GM19395 (cell line): ENCODE measurements at regions not wholly inside any gene's neighbourhood (a gene's known extent, or its start where the extent isn't known, plus 50 kb on each side); places are given as distances from the start of the nearest gene placed in this dataset.

Source experiments
- ATAC-seq: cut with Tn5 transposase; IDR thresholded peaks from one replicate; pipeline ENCODE4 v1.9.1; 2021; ENCODE audit warnings: mild to moderate bottlenecking, moderate library complexity; ENCODE audit not compliant: unreplicated experiment

DNA sequence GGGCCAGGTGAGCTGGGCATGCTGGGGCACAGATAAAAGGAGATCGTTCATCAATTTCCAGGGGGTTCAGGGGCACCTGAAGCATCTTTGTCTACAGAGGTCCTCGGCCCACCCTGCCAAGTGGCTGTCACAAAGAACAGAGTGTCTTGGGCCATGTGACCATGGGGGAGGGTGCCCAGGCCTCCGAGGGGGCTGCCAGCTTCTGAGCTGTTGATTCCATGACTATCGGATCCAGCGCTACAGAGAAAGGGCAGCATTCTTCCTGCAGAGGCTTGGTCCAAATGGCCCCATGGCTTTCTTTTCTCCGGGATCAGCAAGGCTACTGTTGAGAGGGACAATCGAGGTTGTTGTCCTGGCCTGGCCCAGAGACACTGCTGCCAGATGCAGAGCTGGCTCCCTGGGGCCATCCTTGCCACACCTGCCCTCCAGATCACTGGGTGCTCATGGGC, 289.2 kb downstream of the ZSWIM6 start:
- no peak for ATAC-seq

DNA sequence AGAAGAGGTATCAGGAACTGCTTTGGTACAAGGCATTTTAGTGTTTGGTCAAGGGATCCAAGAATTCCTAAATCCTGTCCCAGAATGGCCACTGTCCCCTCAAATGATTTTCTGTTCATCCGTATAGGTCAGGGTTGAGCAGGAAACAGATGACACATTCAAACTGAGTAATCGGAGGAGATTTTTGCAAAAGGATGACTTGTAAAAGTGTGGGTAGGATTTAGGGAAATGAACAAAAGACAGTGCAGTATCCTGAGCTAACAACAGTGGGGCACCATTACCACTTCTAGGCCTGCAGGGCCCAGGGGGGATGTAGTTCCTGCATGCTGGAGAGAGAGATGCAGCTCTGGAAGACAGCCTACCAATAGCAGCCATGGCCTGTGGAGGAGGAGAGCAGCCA, 290.1 kb downstream of the ZSWIM6 start:
- ATAC-seq = no peak

DNA sequence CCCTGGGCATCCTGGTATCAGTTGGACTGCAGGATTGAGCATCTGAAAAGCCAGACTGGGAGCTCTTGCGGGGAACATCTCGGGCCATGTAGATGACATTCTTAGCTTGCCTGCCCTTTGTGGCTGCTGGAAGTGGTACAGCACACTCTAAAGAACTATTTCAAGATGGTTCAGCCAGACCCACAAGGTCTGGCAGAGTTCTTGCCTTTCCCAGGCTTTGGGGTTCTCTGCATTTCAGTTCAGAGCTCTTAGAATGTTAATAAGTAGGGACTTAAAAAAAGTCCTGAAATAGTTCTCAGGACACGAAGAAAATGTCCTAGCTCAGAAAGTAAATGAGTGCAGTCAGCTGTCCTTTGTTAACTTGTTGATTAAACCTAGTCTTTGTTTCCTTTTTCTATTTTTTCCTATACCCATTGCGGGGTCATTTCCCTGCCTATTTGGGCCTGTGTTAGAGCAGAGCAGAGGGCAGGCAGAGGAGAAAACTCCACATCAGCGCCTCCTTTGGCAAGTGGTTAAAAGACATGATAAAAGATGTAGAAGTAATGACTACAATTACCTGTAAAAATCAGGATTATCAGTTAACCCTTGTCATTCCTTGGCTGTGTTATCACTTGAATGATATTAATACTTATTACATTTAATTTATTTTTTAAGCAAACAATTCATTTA, 291.5 kb downstream of the ZSWIM6 start:
- no peak for ATAC-seq

DNA sequence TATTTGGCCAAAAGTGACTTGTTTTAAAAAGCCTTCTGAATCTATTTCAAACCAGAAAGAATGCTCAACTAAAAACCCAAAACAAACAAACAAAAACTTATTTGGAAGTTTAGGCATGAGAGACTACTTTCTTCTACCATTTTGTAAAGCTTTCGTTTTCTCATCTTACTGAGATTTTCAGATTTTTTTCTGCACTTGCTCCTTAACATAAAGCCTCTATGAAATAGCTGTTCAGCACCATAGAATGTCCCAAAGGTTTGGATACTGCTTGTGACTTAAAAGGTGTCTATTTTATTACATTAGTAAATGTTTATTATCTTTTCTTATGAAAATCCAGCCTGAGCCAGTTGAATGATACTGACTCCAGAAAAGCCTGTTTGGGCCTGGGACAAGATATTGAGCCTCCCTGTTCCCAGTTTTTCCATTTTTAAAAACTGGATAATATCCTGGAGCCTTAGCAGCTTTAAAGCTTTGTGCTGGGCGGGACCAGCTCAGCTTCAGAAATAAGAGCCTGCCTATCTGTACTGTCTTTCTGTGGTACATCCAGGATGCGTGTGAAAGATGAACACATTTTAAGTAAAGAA, 292.6 kb downstream of the ZSWIM6 start:
- ATAC-seq = no peak

DNA sequence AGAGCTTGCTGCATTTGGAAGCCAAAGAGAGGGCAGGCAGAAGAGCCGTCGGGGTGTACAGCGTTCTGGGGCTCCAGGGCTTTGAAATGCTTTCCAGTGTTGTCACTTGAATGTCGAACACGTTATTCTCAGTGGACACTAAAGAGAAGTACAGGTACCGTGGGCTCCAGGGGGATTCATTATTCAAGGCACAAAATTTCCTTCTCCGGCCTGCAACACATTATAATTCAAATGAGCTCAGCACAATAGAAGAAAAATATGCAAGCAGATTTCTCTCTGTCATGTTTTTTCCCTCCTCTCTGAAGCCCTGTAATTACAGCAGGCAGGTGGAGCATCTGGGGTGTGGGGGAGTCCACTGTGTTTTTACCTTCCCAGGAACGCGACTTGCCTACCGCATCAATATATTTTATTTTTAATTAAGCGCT, 293.1 kb downstream of the ZSWIM6 start:
- no peak for ATAC-seq

DNA sequence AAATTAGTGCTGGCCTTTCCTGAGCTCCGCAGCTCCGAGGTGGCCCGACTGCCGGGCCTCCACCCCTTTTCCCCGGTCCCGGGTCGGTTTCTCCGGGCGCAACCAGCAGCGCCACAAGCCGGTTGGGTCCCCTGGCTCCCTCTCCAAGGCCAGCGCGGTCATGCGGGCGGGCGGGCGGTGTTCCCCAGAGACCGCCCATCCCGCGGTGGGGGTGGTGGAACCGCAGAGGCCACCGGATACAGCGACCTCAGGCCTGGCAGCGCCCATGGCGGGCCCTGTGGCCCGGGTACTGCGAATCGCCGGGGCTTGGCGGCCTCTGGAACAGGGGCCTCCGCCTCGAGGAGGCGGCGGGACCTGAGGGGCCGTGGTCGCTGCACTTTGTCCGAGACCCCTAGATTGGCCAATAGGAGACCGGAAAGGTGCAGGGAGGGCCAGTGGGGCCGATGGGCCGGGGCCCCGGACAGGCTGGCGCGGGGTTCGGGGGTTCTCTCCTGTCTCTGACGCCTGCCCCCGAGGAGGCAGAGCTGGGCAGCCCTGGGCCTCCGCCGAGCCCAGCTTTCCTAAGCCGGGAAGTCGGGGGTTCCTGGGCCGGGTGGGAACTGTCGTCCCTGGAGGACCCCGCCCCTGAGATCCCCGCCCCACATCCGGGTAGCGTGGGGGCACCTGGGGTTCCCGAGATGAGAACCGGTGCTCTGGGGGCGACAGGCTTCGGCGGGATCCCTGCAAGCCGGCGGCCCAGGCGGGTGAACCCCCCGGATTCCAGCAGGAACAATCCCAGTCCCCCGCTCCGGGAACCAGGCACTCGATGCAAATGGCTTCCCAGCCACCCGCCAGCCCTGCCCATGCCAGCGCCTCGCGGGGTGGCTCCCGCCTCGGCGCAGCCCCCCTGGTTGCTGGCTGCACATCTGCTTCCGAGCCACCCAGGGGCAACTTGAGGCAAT, 293.9 kb downstream of the ZSWIM6 start:
- peak; percentile 59 for ATAC-seq

DNA sequence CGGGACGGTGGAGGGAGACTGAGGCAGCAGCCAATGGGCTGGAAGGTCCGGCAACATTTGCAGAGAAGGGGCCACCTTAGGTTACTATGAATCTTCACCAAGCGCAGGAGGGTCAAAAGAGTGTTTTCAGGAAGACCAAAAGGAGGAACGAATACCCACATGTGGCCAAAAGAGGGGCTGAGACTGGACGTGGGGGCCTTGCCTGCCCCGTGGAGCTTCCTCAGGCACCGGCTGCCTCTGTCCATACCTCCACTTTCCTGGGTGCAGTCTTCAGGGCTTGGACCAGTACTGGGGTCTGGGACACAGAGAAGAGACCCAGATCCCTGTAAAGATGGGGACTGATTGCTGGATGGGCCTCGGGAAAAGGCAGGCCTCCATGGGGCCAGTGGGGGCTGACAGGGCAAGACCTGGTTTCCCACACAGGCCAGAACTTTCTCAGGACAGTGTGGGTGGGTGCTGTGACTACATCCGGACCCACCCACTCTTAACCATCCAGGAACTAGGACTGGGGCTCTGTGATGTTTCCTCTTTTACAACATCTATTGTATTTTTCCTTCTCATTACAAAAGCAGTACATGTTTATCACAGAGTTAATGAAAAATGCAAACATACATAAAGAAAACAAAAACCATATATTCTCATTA, 294.7 kb downstream of the ZSWIM6 start:
- peak; percentile 32 for ATAC-seq

DNA sequence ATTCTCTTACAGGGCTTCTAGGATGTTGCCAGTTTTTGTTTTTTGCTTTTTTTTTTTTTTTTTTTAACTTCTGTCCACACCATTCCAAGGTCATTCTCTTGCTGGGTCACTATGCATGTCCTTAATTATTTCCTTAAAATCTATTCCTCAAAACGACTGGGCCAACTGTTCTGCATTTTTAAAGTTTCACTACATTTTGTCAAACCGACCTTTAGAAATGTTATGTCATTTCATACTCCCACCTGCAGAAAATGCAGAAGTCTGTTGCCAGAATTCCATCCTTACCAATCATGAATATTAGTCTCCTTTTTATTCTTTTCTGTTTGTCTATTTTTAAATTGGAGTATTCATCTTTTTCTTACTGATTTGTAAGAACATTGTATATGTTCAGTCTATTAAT, 295.5 kb downstream of the ZSWIM6 start:
- ATAC-seq = no peak

DNA sequence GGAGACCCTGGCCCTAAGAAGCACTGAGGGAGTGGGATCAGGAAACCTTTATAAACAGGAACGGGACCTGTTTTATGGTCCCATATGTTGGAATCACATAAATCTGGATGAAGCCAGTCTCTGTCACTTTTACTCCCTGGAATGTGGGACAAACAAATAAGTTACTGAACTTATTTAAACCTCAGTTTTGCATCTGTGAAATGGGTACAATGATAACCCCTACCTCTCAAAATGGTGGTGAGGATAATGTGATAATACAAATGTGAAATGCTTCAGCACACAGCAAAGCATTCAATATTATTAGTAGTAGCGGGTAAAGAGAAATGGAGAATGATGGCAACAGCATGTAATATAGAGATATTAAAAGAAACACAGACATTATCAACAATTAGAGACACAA, 298.9 kb downstream of the ZSWIM6 start:
- no peak for ATAC-seq

DNA sequence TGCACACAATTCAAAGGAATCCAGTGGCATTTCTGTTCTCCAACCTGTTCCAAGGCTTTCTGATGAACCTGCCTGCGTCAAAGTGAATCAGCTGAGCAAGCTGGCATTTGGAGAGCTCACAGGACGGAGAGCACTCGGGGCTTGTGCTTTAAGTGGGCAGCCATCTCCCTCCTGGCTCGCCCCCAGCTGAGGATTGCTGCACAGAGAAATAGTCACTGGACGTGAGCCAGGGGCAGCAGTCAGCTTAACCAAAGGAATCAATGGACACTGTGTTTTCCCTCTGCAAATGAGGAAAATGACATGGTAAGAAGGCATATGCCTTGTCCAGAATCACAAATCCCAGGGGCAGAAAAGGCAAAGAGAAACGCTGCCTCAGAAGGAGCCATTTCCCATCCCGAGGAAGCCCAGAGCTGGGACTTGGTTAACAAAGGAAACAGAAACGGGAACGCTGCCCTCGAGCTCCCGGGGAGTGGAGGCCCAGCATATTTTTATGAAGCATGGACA, 299.4 kb downstream of the ZSWIM6 start:
- no peak for ATAC-seq

DNA sequence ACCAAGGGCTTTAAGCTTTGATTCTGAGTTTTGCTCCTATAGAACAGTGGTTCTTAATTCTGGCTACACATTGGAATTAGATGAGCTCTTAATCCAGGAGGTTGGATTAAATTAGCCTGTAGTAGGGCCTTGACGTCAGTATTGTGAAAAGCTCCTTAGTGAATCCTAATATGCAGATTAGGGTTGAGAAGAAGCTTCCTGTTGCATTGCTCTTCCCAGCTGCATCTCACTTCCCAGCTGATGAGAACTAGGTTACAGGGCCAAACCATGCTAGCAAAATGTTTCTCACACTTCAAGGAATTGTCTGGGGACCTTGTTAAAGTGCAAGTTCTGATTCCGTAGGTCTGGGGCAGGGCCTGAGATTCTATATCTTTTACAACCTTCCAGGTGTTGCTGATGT, 300.0 kb downstream of the ZSWIM6 start:
- no peak for ATAC-seq

DNA sequence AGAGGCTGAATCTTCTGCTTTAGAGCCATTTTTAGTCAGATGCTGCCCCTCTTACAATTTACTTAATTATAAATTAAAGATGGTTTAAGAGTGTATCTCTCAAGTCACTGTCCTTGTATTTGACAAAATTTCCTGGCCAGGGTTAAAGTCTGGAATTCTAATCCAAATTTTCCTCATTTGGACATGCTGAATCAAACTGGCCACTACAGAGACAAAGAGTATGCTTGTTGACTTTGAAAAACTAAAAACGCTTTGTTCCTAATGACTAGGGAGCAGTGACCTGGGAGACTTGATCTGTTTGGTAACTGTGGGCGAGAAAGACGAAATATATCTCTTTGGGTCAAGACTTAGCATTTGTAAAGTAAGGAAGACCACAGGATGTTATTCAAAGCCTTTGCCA, 303.2 kb downstream of the ZSWIM6 start:
- ATAC-seq = no peak

DNA sequence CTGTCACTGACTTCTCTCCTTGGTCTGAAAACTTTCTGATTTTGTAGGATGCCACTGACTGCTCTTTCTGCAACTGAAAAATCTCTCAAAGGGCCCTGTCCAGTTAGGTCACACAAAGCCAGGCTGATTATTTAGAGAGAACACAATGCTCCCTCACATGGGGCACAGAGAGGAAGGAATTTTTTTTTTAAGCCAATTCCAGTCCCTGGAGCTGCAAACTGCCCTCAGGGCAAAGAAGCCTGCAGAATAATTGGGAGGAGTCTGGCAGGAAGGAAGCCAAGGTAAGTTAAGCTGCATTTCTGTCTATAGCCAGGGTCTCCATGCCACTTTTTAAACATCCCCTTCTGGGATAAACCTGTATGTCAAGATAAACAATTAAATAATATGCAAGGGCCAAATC, 305.5 kb downstream of the ZSWIM6 start:
- ATAC-seq = no peak

DNA sequence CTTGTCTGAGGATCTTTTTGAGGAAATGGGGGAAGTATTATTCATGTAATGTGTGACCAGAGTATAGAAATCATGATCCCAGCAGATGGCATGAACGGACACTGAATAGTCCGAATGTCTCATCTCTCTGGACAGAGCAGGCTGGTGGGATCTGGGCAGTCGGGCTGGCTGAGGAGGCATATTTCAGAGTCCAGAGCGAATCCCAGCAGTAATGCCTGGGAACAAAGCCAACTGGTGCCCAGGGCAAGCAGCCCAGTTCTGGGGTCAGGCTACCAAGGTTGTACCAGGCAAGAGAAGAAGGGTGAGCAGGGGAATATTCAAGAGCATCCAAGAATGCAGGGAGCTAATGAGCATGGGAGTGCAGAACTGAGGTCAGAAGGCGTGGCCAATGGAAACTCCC, 306.4 kb downstream of the ZSWIM6 start:
- no peak for ATAC-seq

DNA sequence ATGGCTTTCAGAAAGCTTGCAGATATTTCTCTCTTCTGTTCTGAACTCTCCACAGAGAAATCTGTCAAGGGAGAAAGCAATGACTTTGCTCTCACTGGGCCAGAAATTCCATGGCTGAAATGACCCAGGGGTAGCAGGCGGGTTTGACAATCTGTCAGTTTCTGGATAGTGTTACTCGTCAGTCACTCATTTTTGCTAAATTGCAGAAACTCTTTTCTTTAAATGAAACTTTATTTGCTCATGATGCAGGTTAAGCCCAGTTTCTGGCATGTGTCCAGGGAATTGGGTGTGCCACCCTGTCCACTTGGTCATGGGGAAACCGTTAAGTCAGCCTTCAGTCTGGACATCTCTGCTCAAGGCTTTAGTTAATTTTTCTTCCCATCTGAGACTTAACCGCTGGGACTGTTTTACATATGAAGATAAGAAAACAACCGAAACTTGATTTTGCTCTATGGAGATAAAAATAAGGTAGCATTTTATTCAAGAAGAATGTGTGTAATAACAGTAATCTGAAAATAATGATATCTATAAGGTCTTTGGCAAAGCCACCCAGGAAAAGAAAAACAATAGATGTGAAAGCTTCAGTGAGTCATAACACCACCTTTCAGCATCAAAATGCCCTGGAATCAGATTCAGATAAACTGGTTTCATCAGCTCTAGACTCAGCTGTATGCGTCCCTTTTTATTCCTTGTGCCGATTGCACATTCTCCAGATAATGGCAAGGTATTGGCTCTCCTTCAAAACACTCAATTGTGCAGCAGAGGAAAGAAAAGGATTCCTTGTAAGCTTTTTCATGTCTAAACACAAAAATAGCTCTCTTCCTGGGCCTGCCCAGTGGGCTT, 308.3 kb downstream of the ZSWIM6 start:
- ATAC-seq = no peak

DNA sequence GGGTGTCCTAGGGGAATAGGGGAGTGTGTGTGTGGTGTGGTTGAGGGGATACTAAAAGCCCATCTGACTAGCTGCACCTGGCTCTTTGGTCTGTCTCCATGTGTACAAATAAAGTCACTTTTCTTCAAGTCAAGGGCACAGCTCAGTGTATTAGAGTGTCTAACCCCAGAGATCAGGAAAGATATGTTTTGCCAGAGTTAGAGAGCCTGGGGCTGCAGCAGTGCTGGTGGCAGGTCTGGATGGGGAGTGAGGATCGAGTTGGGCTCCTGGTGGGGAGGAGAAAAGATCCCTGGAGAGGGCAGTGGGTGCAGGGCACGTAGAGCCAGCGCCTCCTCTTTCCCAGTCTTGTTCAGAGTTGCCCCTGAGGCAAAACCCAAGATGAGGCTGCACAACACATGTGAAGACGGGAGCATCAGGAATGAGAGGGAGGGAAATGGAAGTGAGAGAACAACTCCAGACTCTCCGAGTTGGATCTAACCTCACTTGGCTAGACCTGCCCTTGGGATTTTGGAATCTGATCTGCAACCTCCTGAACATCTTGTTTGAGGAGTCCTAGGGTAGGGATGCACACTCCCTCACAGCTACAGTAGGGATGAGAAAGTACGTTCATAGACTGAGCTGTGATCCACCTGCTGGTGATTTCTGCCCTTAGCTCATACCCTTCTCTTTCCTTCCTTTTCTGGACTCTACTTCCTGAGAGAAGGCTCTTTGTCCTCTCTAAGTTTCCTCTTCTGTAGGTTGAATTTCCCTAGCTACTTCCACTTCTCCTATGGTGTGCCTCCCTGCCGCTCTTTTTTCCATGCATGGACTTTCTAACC, 309.9 kb downstream of the ZSWIM6 start:
- ATAC-seq = no peak

DNA sequence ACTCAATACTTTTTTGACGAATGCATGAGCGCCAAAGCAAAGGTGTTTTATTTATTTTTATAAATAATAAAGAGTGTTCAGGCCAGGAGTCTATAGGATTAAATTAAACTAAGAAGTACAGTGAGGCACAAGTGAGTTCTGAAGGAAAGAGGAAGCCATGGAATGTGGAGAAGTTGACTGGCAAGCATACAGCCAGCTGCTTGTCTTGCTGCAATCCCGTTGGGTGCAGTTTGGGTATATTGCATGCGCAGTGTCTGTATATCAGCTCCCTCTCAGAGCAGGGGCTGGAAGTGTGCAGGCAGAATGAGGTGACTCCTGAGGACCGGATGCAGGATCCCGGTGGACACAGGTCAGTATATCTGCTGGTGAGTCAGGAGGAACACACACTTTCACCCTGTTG, 315.6 kb downstream of the ZSWIM6 start:
- ATAC-seq = no peak

DNA sequence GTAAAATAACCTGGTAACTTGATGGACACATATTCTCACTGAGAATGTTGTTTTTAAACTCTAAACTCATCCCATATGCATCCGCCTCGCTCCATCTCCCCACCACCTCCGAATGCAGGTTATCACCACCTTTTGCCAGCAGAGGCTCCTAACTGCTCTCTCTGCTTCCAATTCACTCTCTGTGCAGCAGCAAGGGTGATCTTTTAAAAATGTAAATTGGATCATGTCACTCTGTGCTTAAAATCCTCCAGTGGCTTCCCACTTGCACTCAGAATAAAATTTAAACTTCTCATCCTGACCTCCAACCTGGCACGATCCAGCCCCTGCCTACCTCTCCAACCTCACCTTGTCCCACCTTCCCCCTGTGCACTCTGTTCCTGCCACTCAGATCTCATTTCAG, 317.2 kb downstream of the ZSWIM6 start:
- ATAC-seq = no peak

DNA sequence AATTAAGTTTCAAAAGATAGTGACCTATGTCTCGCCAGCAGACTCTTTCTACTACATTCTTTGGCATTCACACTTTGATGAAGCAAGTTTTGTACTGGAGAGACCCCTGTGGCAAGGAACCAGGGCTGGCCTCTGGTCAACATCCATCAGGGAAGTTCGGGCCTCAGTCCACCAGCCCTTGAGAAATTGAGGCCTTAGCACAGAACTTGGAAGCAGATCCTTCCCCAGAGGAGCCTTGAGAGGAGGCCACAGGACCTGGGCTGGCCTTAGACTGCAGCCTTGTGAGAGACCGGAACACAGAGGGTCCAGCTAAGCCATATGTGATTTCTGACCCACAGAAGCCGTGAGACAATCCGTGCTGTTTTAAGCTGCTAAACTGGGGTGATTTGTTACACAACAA, 317.9 kb downstream of the ZSWIM6 start:
- ATAC-seq = no peak
